Gastroesophageal sphincter (tissue), 4 donors: ENCODE measurements at regions not wholly inside any gene's neighbourhood (a gene's known extent, or its start where the extent isn't known, plus 50 kb on each side); places are given as distances from the start of the nearest gene placed in this dataset.
A peak's percentile ranks its signal among the peaks of the same experiment; 100 is the strongest.

ENCODE experiments used
- ATAC-seq: fragments of 150-250 bp; one replicate; pipeline ENCODE4 v1.9.1; 2016; ENCODE audit warnings: mild to moderate bottlenecking, moderate library complexity
- H3K27ac ChIP-seq, 4 donors: fragments of 200-600 bp; sonication (generic) in 3 of 4; 1 replicate in 3 of 4; 2 replicates in 1 of 4; pipeline ENCODE4 v1.5.1; 2016 to 2019
- H3K27me3 ChIP-seq: fragments of 200-600 bp; sonication (generic); one replicate; pipeline ENCODE4 v1.5.1; 2019
- H3K36me3 ChIP-seq, 2 donors: fragments of 200-600 bp; sonication (generic); one replicate each; pipeline ENCODE4 v1.5.1; 2019; ENCODE audit warnings: control low read depth in 1 of 2
- H3K4me1 ChIP-seq, 3 donors: fragments of 200-600 bp; sonication (generic); 1 replicate in 2 of 3; 2 replicates in 1 of 3; pipeline ENCODE4 v1.5.1; 2016 to 2019; ENCODE audit warnings: control low read depth in 2 of 3
- H3K4me3 ChIP-seq, 2 donors: fragments of 200-600 bp; sonication (generic); one replicate each; pipeline ENCODE4 v1.5.1; 2019; ENCODE audit warnings: mild to moderate bottlenecking in 1 of 2, moderate library complexity in 1 of 2
- H3K9me3 ChIP-seq, 3 donors: fragments of 200-600 bp; sonication (generic); one replicate each; pipeline ENCODE4 v1.5.1; 2017 to 2019; ENCODE audit warnings: control low read depth in 2 of 3
- EP300 ChIP-seq: sonication (generic); formaldehyde crosslinking; IDR thresholded peaks from one replicate; pipeline ENCODE4 v1.6.1; 2017; ENCODE audit warnings: antibody characterized with exemption, mild to moderate bottlenecking
- POLR2A ChIP-seq, 2 donors: fragments of 450-650 bp; IDR thresholded peaks; one replicate each; pipeline ENCODE4 v1.6.1; 2017; ENCODE audit warnings: antibody characterized with exemption in 2 of 2, mild to moderate bottlenecking in 2 of 2, moderate library complexity in 1 of 2
- POLR2AphosphoS5 ChIP-seq: sonication (generic); formaldehyde crosslinking; IDR thresholded peaks from one replicate; pipeline ENCODE4 v1.6.1; 2017; ENCODE audit warnings: antibody characterized with exemption
- WGBS, 2 donors: methylation state at CpG; one replicate each; pipeline ENCODE4 v1.1.5; 2018; ENCODE audit warnings: low coverage in 1 of 2; 5-methylcytosine and 5-hydroxymethylcytosine counted together
- TF ChIP-seq, protein P1 (sequence below), 4 experiments: fragments of 200-600 bp in 2 of 4; fragments of 450-650 bp in 2 of 4; sonication (generic) in 1 of 4; IDR thresholded peaks; one replicate each; pipeline ENCODE4 v1.5.1; 2017 to 2019; ENCODE audit warnings: antibody characterized with exemption in 4 of 4, mild to moderate bottlenecking in 2 of 4, moderate library complexity in 2 of 4

DNA sequence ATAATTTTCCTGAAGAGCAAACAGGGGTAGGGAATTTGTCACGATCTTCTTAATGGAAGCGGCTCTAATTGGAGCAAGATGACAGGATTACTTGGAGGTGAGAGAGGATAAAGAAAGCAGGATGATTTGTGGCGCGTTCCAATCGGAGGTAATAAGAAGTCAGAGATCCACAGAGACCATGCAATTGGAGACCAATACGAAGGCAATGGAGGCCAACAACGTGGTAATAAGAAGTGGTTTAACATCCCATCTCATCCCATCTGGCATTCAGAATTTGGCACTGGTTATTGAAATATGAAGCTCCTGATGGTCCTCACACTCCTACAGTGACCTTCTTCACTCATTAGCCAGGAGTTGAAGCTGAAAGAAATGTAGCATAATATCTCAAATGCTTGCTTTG, 130.6 kb downstream of the DLEU7 start:
- no peak overlapping the region for H3K4me3 ChIP-seq
- no peaks in the 10 kb centered on the region for H3K4me1 ChIP-seq
- TF ChIP-seq POLR2AphosphoS5 (no peak), POLR2A (IDR thresholded peaks at IDR 0.05) (no peak), EP300 (no peak)
- TF ChIP-seq, protein P1, sequence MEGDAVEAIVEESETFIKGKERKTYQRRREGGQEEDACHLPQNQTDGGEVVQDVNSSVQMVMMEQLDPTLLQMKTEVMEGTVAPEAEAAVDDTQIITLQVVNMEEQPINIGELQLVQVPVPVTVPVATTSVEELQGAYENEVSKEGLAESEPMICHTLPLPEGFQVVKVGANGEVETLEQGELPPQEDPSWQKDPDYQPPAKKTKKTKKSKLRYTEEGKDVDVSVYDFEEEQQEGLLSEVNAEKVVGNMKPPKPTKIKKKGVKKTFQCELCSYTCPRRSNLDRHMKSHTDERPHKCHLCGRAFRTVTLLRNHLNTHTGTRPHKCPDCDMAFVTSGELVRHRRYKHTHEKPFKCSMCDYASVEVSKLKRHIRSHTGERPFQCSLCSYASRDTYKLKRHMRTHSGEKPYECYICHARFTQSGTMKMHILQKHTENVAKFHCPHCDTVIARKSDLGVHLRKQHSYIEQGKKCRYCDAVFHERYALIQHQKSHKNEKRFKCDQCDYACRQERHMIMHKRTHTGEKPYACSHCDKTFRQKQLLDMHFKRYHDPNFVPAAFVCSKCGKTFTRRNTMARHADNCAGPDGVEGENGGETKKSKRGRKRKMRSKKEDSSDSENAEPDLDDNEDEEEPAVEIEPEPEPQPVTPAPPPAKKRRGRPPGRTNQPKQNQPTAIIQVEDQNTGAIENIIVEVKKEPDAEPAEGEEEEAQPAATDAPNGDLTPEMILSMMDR (IDR thresholded peaks at IDR 0.05), result no peak
- H3K36me3 ChIP-seq, result no peaks in the 10 kb centered on the region
- ATAC-seq, result no peak
- no peaks in the 10 kb centered on the region for H3K9me3 ChIP-seq
- no peaks in the 10 kb centered on the region for H3K27me3 ChIP-seq
- H3K27ac ChIP-seq, result no peak overlapping the region
- WGBS, 2 donors, result 78 to 85% methylated on average over 7 of the region's 7 CpGs

DNA sequence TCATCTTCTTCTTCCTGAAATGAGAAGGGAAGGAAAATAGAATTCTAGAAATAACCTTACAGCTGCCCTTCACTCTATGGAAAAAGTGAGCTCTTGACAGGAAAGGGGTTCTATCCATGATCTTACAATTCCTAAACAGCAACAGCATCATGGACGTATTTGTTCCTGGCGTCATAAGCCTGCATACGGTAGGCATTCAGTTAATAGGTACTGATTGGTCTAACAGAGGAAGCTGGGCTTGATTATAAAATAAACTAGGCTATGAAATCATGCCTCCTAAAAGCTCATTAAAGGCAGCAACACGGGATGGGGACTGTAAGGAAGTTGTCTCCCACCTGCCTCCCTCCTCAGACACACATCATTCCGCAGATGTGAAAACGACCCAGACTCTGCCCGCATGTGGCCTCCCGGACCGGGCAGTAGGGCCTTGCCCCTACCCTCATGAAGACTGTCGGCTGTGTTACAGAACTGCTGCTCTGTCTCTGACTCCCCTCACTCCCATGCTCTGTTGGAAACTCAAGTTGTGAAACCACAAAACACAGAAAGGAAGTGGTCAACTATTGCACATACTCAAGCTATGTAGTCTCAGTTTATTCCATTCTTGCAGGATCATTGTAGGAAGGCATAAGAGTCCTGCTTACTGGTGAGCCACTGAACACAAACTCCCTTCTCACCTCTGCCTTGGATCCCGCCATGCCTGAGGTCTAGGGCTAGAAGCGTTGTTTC, 129.8 kb downstream of the DLEU7 start:
- TF ChIP-seq POLR2AphosphoS5, result peak; percentile 13
- no peak for TF ChIP-seq POLR2A (IDR thresholded peaks at IDR 0.05)
- H3K27me3 ChIP-seq, result no peaks in the 10 kb centered on the region
- no peaks in the 10 kb centered on the region for H3K9me3 ChIP-seq
- no peaks in the 10 kb centered on the region for H3K4me1 ChIP-seq
- peak; percentile 71 for ATAC-seq
- H3K36me3 ChIP-seq, result no peaks in the 10 kb centered on the region
- 64% methylated on average over 11 of the region's 12 CpGs; no CpG with 5 or more reads in 1 of the 2 donors for WGBS, 2 donors
- H3K27ac ChIP-seq, result no peak overlapping the region
- H3K4me3 ChIP-seq, result no peak overlapping the region

DNA sequence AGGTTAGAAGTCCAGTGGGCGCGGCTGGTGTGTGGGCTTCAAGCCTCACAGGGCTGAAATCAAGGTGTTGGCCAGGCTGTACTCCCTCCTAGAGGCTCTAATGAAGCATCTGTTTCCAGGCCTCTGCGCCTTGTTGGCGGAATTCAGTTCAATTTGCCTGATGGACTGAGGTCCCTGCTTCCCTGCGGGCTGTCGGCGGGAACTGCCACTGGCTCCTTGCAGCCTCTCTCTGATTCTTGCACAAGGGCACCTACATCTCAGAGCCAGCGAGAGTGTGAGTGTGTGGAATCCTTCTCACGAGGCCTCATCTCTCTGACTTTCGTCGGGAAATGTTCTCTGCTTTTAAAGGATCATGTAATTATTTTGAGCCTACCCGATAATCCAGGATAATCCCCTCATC, 128.6 kb downstream of the DLEU7 start:
- Histone ChIP-seq H3K36me3 (no peaks in the 10 kb centered on the region), H3K27ac (no peak overlapping the region), H3K9me3 (no peaks in the 10 kb centered on the region), H3K27me3 (no peaks in the 10 kb centered on the region), H3K4me3 (no peak overlapping the region), H3K4me1 (no peaks in the 10 kb centered on the region)
- no peak for ATAC-seq
- TF ChIP-seq POLR2A (IDR thresholded peaks at IDR 0.05) (no peak), POLR2AphosphoS5 (no peak), EP300 (no peak)
- TF ChIP-seq, protein P1 (IDR thresholded peaks at IDR 0.05), result no peak
- WGBS, 2 donors, result 98 to 100% methylated on average over 4 to 12 of the region's 12 CpGs

DNA sequence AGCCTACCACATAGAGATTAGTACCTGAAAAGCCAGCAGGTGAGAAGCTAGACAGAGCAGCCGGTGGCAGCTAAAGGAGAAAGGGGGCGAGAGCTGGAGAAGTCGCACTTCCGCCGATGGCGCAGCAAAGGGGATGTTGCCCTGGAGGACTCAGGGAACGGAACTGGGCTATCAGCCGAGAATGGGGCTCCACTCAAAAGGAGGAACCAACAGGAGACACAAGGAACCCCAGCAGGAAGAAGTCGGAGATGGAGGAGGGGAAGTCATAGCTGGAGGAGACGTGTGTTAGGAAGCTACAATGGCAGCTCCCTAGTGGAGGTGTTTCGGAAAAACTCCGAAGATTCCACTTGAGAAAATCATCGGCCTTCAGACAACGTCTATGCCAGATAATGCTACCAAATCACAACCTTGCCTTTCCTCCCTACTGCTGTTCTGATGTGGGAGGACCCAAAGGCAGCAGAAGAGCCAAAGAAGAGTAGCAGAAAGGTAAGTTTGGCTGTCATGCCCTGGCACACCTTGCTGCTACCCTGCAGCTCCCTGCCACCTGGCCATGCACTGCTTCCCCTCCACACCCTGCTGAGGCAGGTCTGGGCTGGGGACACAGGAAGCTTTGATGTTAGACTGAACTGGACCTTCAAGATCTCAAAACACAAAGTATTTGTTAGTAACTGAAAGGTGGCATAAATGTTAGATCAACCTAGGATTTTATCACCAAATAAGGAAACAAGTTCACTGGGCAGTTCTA, 127.9 kb downstream of the DLEU7 start:
- H3K36me3 ChIP-seq, result no peaks in the 10 kb centered on the region
- H3K4me1 ChIP-seq, result no peaks in the 10 kb centered on the region
- peak; percentile 53 for ATAC-seq
- H3K9me3 ChIP-seq, result no peaks in the 10 kb centered on the region
- peak overlapping the region in 1 of 4 donors; percentile 24 for H3K27ac ChIP-seq
- H3K4me3 ChIP-seq, result no peak overlapping the region
- 91% methylated on average over 14 of the region's 14 CpGs; no CpG with 5 or more reads in 1 of the 2 donors for WGBS, 2 donors
- TF ChIP-seq POLR2A (IDR thresholded peaks at IDR 0.05), result no peak
- TF ChIP-seq, protein P1 (IDR thresholded peaks at IDR 0.05), result no peak
- TF ChIP-seq POLR2AphosphoS5, result no peak
- no peak for TF ChIP-seq EP300
- no peaks in the 10 kb centered on the region for H3K27me3 ChIP-seq

DNA sequence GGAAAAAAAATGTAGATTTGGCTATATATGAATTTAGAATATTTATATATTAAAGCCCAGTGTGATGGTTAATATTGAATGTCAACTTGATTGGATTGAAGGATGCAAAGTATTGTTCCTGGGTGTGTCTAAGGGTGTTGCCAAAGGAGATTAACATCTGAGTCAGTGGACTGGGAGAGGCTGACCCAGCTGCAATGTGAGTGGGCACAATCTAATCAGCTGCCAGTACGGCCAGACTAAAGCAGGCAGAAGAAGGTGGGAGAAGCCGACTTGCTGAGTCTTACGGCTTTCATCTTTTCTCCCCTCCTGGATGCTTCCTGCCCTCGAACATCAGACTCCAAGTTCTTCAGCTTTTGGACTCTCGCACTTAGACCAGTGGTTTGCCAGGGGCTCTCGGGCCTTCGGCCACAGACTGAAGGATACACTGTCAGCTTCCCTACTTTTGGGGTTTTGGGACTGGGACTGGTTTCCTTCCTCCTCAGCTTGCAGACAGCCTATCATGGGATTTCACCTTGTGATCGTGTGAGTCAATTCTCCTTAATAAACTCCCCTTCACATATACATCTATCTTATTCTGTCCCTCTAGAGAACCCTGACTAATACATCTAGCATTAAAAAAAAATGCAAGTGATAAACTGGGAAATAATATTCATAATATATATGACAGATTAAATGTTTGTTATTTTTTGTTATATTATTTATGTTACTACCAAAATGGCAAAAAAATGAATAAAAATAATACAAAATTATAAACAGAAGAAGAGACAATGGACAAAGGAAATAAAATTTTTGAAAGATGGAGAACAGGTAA, 122.4 kb downstream of the DLEU7 start:
- Histone ChIP-seq H3K36me3 (no peaks in the 10 kb centered on the region), H3K4me3 (no peak overlapping the region), H3K27ac (no peak overlapping the region), H3K27me3 (no peaks in the 10 kb centered on the region), H3K4me1 (no peaks in the 10 kb centered on the region), H3K9me3 (no peaks in the 10 kb centered on the region)
- TF ChIP-seq, protein P1 (IDR thresholded peaks at IDR 0.05), result no peak
- TF ChIP-seq POLR2AphosphoS5, result no peak
- no peak for TF ChIP-seq EP300
- TF ChIP-seq POLR2A (IDR thresholded peaks at IDR 0.05), result no peak
- 84 to 90% methylated on average over 7 to 8 of the region's 8 CpGs for WGBS, 2 donors
- ATAC-seq, result no peak
